ENCODE measurements at regions not wholly inside any gene's neighbourhood (a gene's known extent, or its start where the extent isn't known, plus 50 kb on each side); places are given as distances from the start of the nearest gene placed in this dataset.
A peak's percentile ranks its signal among the peaks of the same experiment; 100 is the strongest.

DNA sequence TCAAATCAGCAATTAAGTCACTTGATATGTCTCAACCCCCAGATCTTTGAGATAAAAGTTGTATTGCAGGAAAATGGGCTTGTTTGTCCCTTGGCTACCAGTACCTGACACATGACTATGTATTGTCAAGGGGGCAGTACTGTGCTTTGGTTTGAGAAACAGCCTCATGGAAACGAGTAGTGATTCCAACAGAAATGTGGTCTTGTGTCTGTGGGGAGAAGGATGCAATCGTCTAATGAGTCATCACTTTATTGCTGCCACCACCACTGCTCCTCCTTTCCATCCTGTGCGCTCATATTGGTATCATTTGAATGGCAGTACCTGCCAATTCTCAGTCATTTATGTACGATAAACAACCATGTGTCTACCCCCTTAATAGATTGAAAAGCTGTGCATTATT, 72.8 kb upstream of the ARHGAP5 start:
- no peaks in the 10 kb centered on the region for H3K9me3 ChIP-seq (ENCODE audit: control insufficient read depth in 2 of 3, low read length in 3 of 3)
- no peak overlapping the region for H3K27ac Mint-ChIP-seq
- no peak overlapping the region for H3K4me3 Mint-ChIP-seq
- DNase-seq (no peak), ATAC-seq (no peak)
- H3K36me3 Mint-ChIP-seq: no peaks in the 10 kb centered on the region
- peaks cover 0 to 2% (median 0%) of the 10 kb centered on the region in 7 donors for H3K4me1 Mint-ChIP-seq
- no peaks in the 10 kb centered on the region for H3K27me3 ChIP-seq (ENCODE audit: control insufficient read depth in 2 of 2, insufficient read depth in 2 of 2, low read length in 2 of 2)
- no peaks in the 10 kb centered on the region for H3K36me3 ChIP-seq (ENCODE audit: control insufficient read depth in 2 of 3, insufficient read depth in 3 of 3, low read length in 3 of 3)
- H3K27me3 Mint-ChIP-seq: peaks cover 5 to 14% (median 6%) of the 10 kb centered on the region in 5 donors
- no peaks in the 10 kb centered on the region for H3K4me1 ChIP-seq (ENCODE audit: control insufficient read depth in 2 of 2, insufficient read depth in 2 of 2, low read length in 2 of 2)
- intact Hi-C loops (cut with micrococcal nuclease): no loop called here
- ChIA-PET POLR2A (no interaction called here), CTCF (no interaction called here)
- H3K27ac ChIP-seq (ENCODE audit: low read depth, low read length): no peak overlapping the region
- H3K9me3 Mint-ChIP-seq: no peaks in the 10 kb centered on the region
- no peak overlapping the region for H3K4me3 ChIP-seq (ENCODE audit: low read length)

- H3K9me3 Mint-ChIP-seq: no peaks in the 10 kb centered on the region
- no peaks in the 10 kb centered on the region for H3K4me1 ChIP-seq (ENCODE audit: control insufficient read depth in 2 of 2, insufficient read depth in 2 of 2, low read length in 2 of 2)
- no peaks in the 10 kb centered on the region for H3K36me3 Mint-ChIP-seq
- DNase-seq: no peak
- ATAC-seq: no peak
- H3K4me3 Mint-ChIP-seq: no peak overlapping the region
- peaks cover 0 to 2% (median 0%) of the 10 kb centered on the region in 7 donors for H3K4me1 Mint-ChIP-seq
- intact Hi-C loops (cut with micrococcal nuclease): no loop called here
- H3K27ac Mint-ChIP-seq: no peak overlapping the region
- H3K9me3 ChIP-seq (ENCODE audit: control insufficient read depth in 2 of 3, low read length in 3 of 3): no peaks in the 10 kb centered on the region
- ChIA-PET CTCF (no interaction called here), POLR2A (no interaction called here)
- H3K4me3 ChIP-seq (ENCODE audit: low read length): no peak overlapping the region
- H3K27me3 ChIP-seq (ENCODE audit: control insufficient read depth in 2 of 2, insufficient read depth in 2 of 2, low read length in 2 of 2): no peaks in the 10 kb centered on the region
- no peak overlapping the region for H3K27ac ChIP-seq (ENCODE audit: low read depth, low read length)
- H3K27me3 Mint-ChIP-seq: peaks cover 5 to 14% (median 6%) of the 10 kb centered on the region in 5 donors
- H3K36me3 ChIP-seq (ENCODE audit: control insufficient read depth in 2 of 3, insufficient read depth in 3 of 3, low read length in 3 of 3): no peaks in the 10 kb centered on the region
Measured at GRCh38 chr14:32005628-32006027, 71.5 kb upstream of the ARHGAP5 start.

GRCh38 chr14:32006263-32007110, 70.6 kb upstream of the ARHGAP5 start:
- no peaks in the 10 kb centered on the region for H3K36me3 ChIP-seq (ENCODE audit: control insufficient read depth in 2 of 3, insufficient read depth in 3 of 3, low read length in 3 of 3)
- H3K4me3 ChIP-seq (ENCODE audit: low read length): no peak overlapping the region
- no peaks in the 10 kb centered on the region for H3K36me3 Mint-ChIP-seq
- no peak for DNase-seq
- H3K27me3 Mint-ChIP-seq: peaks cover 4 to 14% (median 6%) of the 10 kb centered on the region in 5 donors
- no peaks in the 10 kb centered on the region for H3K9me3 Mint-ChIP-seq
- no peaks in the 10 kb centered on the region for H3K9me3 ChIP-seq (ENCODE audit: control insufficient read depth in 2 of 3, low read length in 3 of 3)
- CTCF ChIA-PET: no interaction called here
- H3K27me3 ChIP-seq (ENCODE audit: control insufficient read depth in 2 of 2, insufficient read depth in 2 of 2, low read length in 2 of 2): no peaks in the 10 kb centered on the region
- no peak for ATAC-seq
- POLR2A ChIA-PET: no interaction called here
- peaks cover 0 to 2% (median 0%) of the 10 kb centered on the region in 7 donors for H3K4me1 Mint-ChIP-seq
- no peaks in the 10 kb centered on the region for H3K4me1 ChIP-seq (ENCODE audit: control insufficient read depth in 2 of 2, insufficient read depth in 2 of 2, low read length in 2 of 2)
- intact Hi-C loops (cut with micrococcal nuclease): no loop called here
- H3K4me3 Mint-ChIP-seq: no peak overlapping the region
- no peak overlapping the region for H3K27ac ChIP-seq (ENCODE audit: low read depth, low read length)
- H3K27ac Mint-ChIP-seq: peak overlapping the region in 1 of 9 donors; percentile 3

DNA sequence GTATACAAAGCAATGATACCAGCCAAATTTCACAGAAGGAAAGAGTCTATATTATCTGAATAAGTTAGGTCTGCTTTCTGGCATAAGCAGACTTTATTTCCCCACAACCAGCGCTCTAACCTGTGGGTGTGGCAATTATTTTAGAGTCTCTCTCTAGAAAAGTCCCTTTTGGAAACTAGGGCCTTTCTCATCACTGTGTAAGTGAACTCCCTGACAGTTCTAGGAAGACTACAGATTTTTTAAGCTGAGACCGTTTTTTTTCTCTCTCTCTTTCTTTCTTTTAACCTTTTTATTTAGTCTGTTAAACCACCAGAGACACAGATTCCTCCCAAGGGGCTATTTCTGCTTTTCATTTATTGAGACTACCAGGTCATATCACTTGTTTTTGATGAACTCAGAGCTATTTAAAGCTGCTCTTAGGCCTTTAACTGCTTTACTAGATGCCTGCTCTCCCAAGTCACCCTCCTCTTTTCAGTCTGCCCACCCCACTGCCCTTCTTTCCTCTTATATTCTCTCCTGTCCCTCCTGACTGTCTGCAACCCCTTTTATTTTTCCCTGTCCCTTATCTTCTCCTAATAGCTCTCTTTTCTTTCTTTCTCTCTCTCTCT, 69.2 kb upstream of the ARHGAP5 start:
- POLR2A ChIA-PET: no interaction called here
- H3K4me3 Mint-ChIP-seq: no peak overlapping the region
- ATAC-seq: no peak
- no peak overlapping the region for H3K27ac ChIP-seq (ENCODE audit: low read depth, low read length)
- no peaks in the 10 kb centered on the region for H3K27me3 ChIP-seq (ENCODE audit: control insufficient read depth in 2 of 2, insufficient read depth in 2 of 2, low read length in 2 of 2)
- DNase-seq: no peak
- H3K9me3 Mint-ChIP-seq: peaks cover 0 to 1% (median 0%) of the 10 kb centered on the region in 11 donors
- no peak overlapping the region for H3K27ac Mint-ChIP-seq
- peaks cover 0 to 10% (median 6%) of the 10 kb centered on the region in 5 donors for H3K27me3 Mint-ChIP-seq
- CTCF ChIA-PET: no interaction called here
- peaks cover 0 to 2% (median 0%) of the 10 kb centered on the region in 7 donors for H3K4me1 Mint-ChIP-seq
- no peaks in the 10 kb centered on the region for H3K4me1 ChIP-seq (ENCODE audit: control insufficient read depth in 2 of 2, insufficient read depth in 2 of 2, low read length in 2 of 2)
- H3K36me3 Mint-ChIP-seq: no peaks in the 10 kb centered on the region
- H3K9me3 ChIP-seq (ENCODE audit: control insufficient read depth in 2 of 3, low read length in 3 of 3): no peaks in the 10 kb centered on the region
- no peak overlapping the region for H3K4me3 ChIP-seq (ENCODE audit: low read length)
- no peaks in the 10 kb centered on the region for H3K36me3 ChIP-seq (ENCODE audit: control insufficient read depth in 2 of 3, insufficient read depth in 3 of 3, low read length in 3 of 3)
- intact Hi-C loops (cut with micrococcal nuclease): no loop called here

DNA sequence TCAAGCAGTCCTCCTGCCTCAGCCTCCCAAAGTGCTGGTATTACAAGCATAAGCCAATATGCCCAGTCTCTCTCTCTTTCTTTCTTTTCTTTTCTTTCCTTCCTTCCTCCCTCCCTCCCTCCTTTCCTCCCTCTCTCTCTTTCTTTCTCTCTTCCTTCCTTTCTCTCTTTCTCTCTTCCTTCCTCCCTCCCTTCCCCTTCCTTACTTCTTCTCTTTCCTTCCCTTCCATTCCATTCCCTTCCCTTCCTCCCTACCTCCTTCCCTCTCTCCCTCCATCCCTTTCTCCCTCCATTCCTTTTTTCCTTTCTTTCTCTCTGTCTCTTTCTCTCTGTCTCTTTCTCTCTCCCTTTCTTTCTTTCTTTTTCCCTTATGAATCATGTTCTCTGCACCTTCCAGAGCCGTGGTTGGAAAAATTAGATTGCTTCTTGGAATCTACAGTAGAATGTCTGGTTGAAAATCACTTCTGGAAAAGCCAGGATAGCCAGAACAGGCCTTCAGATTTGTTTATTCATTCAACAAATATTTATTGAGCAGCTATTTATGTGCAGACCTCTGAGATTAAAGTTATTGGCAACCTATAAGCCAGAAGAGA, 68.4 kb upstream of the ARHGAP5 start:
- no peaks in the 10 kb centered on the region for H3K36me3 Mint-ChIP-seq
- CTCF ChIA-PET: no interaction called here
- no peak overlapping the region for H3K4me3 Mint-ChIP-seq
- Histone ChIP-seq H3K27me3 (ENCODE audit: control insufficient read depth in 2 of 2, insufficient read depth in 2 of 2, low read length in 2 of 2) (no peaks in the 10 kb centered on the region), H3K27ac (ENCODE audit: low read depth, low read length) (no peak overlapping the region), H3K4me3 (ENCODE audit: low read length) (no peak overlapping the region), H3K4me1 (ENCODE audit: control insufficient read depth in 2 of 2, insufficient read depth in 2 of 2, low read length in 2 of 2) (no peaks in the 10 kb centered on the region), H3K36me3 (ENCODE audit: control insufficient read depth in 2 of 3, insufficient read depth in 3 of 3, low read length in 3 of 3) (no peaks in the 10 kb centered on the region), H3K9me3 (ENCODE audit: control insufficient read depth in 2 of 3, low read length in 3 of 3) (no peaks in the 10 kb centered on the region)
- peak overlapping the region in 1 of 9 donors; percentile 58 for H3K27ac Mint-ChIP-seq
- intact Hi-C loops (cut with micrococcal nuclease): no loop called here
- ATAC-seq: no peak
- H3K27me3 Mint-ChIP-seq: peaks cover 0 to 11% (median 5%) of the 10 kb centered on the region in 5 donors
- POLR2A ChIA-PET: no interaction called here
- H3K9me3 Mint-ChIP-seq: peaks cover 0 to 1% (median 0%) of the 10 kb centered on the region in 11 donors
- H3K4me1 Mint-ChIP-seq: peaks cover 0 to 2% (median 0%) of the 10 kb centered on the region in 7 donors
- no peak for DNase-seq

DNA sequence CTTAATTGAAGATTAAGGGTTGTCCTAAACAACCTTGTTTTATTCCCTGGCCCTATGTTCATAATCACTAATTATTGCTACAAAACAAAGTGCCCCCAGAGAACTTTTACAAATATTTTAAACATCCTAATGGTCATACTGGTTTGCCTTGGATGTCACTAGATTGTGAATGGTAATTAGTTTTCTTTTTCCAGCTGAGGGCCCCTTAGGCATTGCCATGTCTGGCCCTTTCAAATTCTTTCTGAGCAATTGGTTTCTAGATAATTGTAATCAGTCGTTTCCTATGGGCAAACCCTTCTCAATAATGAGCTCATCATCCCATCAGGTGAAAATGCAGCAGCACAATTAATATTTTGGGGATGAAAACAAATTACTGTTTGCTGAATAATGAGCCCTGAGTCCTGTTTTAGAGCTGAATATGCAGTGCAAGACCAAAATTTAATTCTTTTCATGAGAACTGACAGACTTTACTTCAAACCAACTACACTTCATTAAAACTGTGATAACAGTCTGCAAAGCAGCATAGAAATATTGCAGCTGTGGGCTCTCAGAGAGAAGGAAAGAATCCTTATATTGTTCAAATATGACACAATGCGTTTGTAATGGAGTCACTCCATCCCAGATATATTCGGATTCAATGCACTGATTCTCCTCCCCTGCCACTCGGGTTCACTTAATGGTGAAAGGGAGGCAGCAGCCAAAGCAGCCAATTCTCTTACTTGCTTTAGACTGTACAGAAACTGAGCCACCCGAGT, 67.7 kb upstream of the ARHGAP5 start:
- Mint-ChIP-seq H3K4me1 (peaks cover 0 to 2% (median 0%) of the 10 kb centered on the region in 7 donors), H3K36me3 (no peaks in the 10 kb centered on the region), H3K4me3 (no peak overlapping the region), H3K9me3 (peaks cover 0 to 1% (median 0%) of the 10 kb centered on the region in 11 donors), H3K27ac (no peak overlapping the region), H3K27me3 (peaks cover 0 to 11% (median 5%) of the 10 kb centered on the region in 5 donors)
- Histone ChIP-seq H3K9me3 (ENCODE audit: control insufficient read depth in 2 of 3, low read length in 3 of 3) (no peaks in the 10 kb centered on the region), H3K4me3 (ENCODE audit: low read length) (no peak overlapping the region), H3K27me3 (ENCODE audit: control insufficient read depth in 2 of 2, insufficient read depth in 2 of 2, low read length in 2 of 2) (no peaks in the 10 kb centered on the region), H3K36me3 (ENCODE audit: control insufficient read depth in 2 of 3, insufficient read depth in 3 of 3, low read length in 3 of 3) (no peaks in the 10 kb centered on the region), H3K4me1 (ENCODE audit: control insufficient read depth in 2 of 2, insufficient read depth in 2 of 2, low read length in 2 of 2) (no peaks in the 10 kb centered on the region), H3K27ac (ENCODE audit: low read depth, low read length) (no peak overlapping the region)
- no peak for ATAC-seq
- DNase-seq: no peak
- intact Hi-C loops (cut with micrococcal nuclease): no loop called here
- ChIA-PET CTCF (no interaction called here), POLR2A (interaction anchor here (0.8 kb wide), 1 partner anchor 54 kb away, joined by 3 read pairs; no protein-coding TSS in a partner anchor)
